GM23338 (cell line): ENCODE measurements at regions not wholly inside any gene's neighbourhood (a gene's known extent, or its start where the extent isn't known, plus 50 kb on each side); places are given as distances from the start of the nearest gene placed in this dataset.

Experiments used
- EZH2phosphoT487 ChIP-seq: fragments of 200-600 bp; sonication (generic); IDR thresholded peaks from one replicate; pipeline ENCODE4 v1.8.1; 2018; ENCODE audit warnings: antibody characterized with exemption; ENCODE audit not compliant: unreplicated experiment
- ZNF114 ChIP-seq: fragments of 250-450 bp; sonication (Bioruptor Pico); IDR thresholded peaks from 2 replicates; pipeline ENCODE4 v1.5.0; 2020; ENCODE audit warnings: mild to moderate bottlenecking, moderate library complexity

DNA sequence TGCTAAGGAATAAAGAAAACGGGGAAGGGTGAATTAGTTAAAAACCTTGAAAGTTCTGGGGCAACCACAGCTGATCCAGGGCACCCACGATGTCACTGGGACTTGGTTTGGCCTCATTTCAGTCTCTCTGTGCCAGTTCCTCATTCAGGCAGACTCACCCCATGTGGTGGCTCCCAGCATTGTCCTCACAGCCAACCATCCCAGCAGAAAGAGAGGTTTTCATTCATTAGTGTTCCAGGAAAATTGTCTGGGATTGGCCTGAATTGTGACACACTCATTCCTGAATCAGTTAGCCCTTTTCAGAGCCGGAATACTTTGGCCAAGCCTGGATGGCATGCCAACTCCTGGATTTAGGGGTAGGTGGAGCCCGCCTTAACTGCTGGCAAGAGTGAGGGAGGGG lies 367.7 kb downstream of the PRDM2 start:
- TF ChIP-seq EZH2phosphoT487, result no peak
- no peak for TF ChIP-seq ZNF114
